K562 (cell line): ENCODE measurements at regions not wholly inside any gene's neighbourhood (a gene's known extent, or its start where the extent isn't known, plus 50 kb on each side); places are given as distances from the start of the nearest gene placed in this dataset.

ENCODE experiments used
- ATAC-seq: fragments of 200-7000 bp; cut with Tn5 transposase; 3 replicates; pipeline ENCODE4 v1.9.1; 2020; ENCODE audit warnings: moderate library complexity
- BruUV-seq: library from RNA; stranded (reverse); fragments of 400-500 nt; replicated peaks from 2 replicates; lab custom pipeline; 2021; lab: Mats Ljungman, UMichigan
- CTCF ChIA-PET: fragments of 300-600 bp; formaldehyde crosslinking; extraction: SDS; loops from one replicate; lab custom pipeline; 2021; ENCODE audit warnings: low intra/inter-chr PET ratio; lab: Yijun Ruan, JAX
- POLR2A ChIA-PET: fragments of 300-600, 350-650 bp; sonication (Branson Sonifier 250); formaldehyde crosslinking; extraction: SDS; loops from one replicate; lab custom pipeline; 2021; ENCODE audit warnings: antibody characterized with exemption, inconsistent platforms; lab: Yijun Ruan, JAX
- DNase-seq, 4 experiments: peaks; one replicate each; pipeline versions ENCODE4 v3.0.0 to v3.0.0-alpha.2; 2011 to 2018; ENCODE audit warnings: low spot score in 3 of 4, mixed read lengths in 3 of 4; ENCODE audit errors: extremely low read depth in 1 of 4
- FAIRE-seq: peaks from 2 replicates; lab custom pipeline; 2011; peaks lifted over from hg19 to GRCh38; lab: Jason Lieb, UNC
- H2AFZ ChIP-seq: 2 replicates; pipeline ENCODE4 v1.6.0; 2011; ENCODE audit warnings: low read depth, low read length, control low read depth, inconsistent platforms
- H3K27ac ChIP-seq: fragments of 200-600 bp; 3 replicates; pipeline ENCODE4 v1.8.0; 2011; ENCODE audit warnings: low read depth, mild to moderate bottlenecking, control low read depth, inconsistent platforms, low read length, moderate library complexity, mixed read lengths; ENCODE audit errors: extremely low read depth
- H3K27me3 ChIP-seq, 2 experiments: fragments of 300-600 bp in 1 of 2; 2 replicates in 1 of 2; 3 replicates in 1 of 2; pipeline versions ENCODE4 v1.6.0 to v1.8.0; 2011; ENCODE audit warnings: inconsistent platforms in 2 of 2, low read length in 2 of 2, mild to moderate bottlenecking in 1 of 2, mixed read lengths in 1 of 2, moderate library complexity in 1 of 2; ENCODE audit not compliant: control insufficient read depth in 2 of 2, insufficient read depth in 2 of 2
- H3K36me3 ChIP-seq: fragments of 300-600 bp; 3 replicates; pipeline ENCODE4 v1.8.0; 2011; ENCODE audit warnings: mild to moderate bottlenecking, low read length, inconsistent platforms; ENCODE audit not compliant: control insufficient read depth, insufficient read depth
- H3K4me1 ChIP-seq, 2 experiments: fragments of 200-600 bp in 1 of 2; replicated peaks in 1 of 2; 2 replicates in 1 of 2; 3 replicates in 1 of 2; pipeline versions ENCODE4 v1.5.1 to v1.8.0; 2011; ENCODE audit warnings: inconsistent platforms in 2 of 2, low read length in 2 of 2, mild to moderate bottlenecking in 1 of 2, mixed read lengths in 1 of 2, moderate library complexity in 1 of 2; ENCODE audit not compliant: control insufficient read depth in 2 of 2, insufficient read depth in 2 of 2
- H3K4me2 ChIP-seq: 2 replicates; pipeline ENCODE4 v1.6.1; 2011; ENCODE audit warnings: low read length, control low read depth, inconsistent platforms, mixed read lengths; ENCODE audit not compliant: insufficient read depth
- H3K4me3 ChIP-seq: fragments of 200-600 bp; sonication (generic), shearing (Covaris generic); 2 replicates; pipeline ENCODE4 v1.5.1; 2016; ENCODE audit warnings: control low read depth, inconsistent platforms
- H3K79me2 ChIP-seq: fragments of 200-600 bp; 3 replicates; pipeline ENCODE4 v1.8.0; 2011; ENCODE audit warnings: low read length, inconsistent platforms; ENCODE audit not compliant: control insufficient read depth, insufficient read depth
- H3K9ac ChIP-seq, 2 experiments: 2 replicates each; pipeline versions ENCODE4 v1.6.0 to v1.6.1; 2011; ENCODE audit warnings: low read depth in 2 of 2, low read length in 2 of 2, control low read depth in 1 of 2, inconsistent platforms in 1 of 2, mild to moderate bottlenecking in 1 of 2, mixed read lengths in 1 of 2; ENCODE audit not compliant: insufficient read depth in 1 of 2
- H3K9me1 ChIP-seq: one replicate; pipeline ENCODE4 v1.6.0; 2011; ENCODE audit warnings: inconsistent platforms, mild to moderate bottlenecking, low read length, moderate library complexity; ENCODE audit not compliant: control insufficient read depth, insufficient read depth
- H3K9me3 ChIP-seq: replicated peaks from 2 replicates; pipeline ENCODE4 v1.5.1; 2011; ENCODE audit warnings: low read depth, low read length, inconsistent platforms; ENCODE audit not compliant: control insufficient read depth, insufficient read depth
- H4K20me1 ChIP-seq: replicated peaks from 2 replicates; pipeline ENCODE4 v1.6.1; 2011; ENCODE audit warnings: low read length, inconsistent platforms, mixed read lengths; ENCODE audit not compliant: control insufficient read depth, insufficient read depth
- AFF1 ChIP-seq, 2 experiments: fragments of 450-650 bp; IDR thresholded peaks; 2 replicates each; pipeline ENCODE4 v1.6.1; 2018; ENCODE audit warnings: mild to moderate bottlenecking in 2 of 2, low read depth in 1 of 2; ENCODE audit not compliant: partially characterized antibody in 2 of 2
- CBFA2T2 ChIP-seq: fragments of 450-650 bp; conservative IDR thresholded peaks from 2 replicates; pipeline ENCODE4 v1.6.1; 2017; ENCODE audit warnings: mild to moderate bottlenecking
- CBFA2T3 ChIP-seq: fragments of 450-650 bp; IDR thresholded peaks from 2 replicates; pipeline ENCODE4 v1.6.1; 2017
- DLX4 ChIP-seq: fragments of 250-450 bp; sonication (Bioruptor Pico); IDR thresholded peaks from 2 replicates; pipeline ENCODE4 v1.6.1; 2021; ENCODE audit warnings: mild to moderate bottlenecking
- E2F8 ChIP-seq: fragments of 450-650 bp; IDR thresholded peaks from 2 replicates; pipeline ENCODE4 v1.7.1; 2018; ENCODE audit warnings: mild to moderate bottlenecking, low read depth; ENCODE audit not compliant: partially characterized antibody
- EP400 ChIP-seq: fragments of 450-650 bp; IDR thresholded peaks from 2 replicates; pipeline ENCODE4 v1.6.1; 2017; ENCODE audit warnings: antibody characterized with exemption, mild to moderate bottlenecking, moderate library complexity
- MAFG ChIP-seq: fragments of 450-650 bp; conservative IDR thresholded peaks from 2 replicates; pipeline ENCODE4 v1.6.1; 2016; ENCODE audit warnings: missing genetic modification characterization, missing compliant biosample characterization
- NR1H2 ChIP-seq: sonication (generic); formaldehyde crosslinking; IDR thresholded peaks from 2 replicates; pipeline ENCODE4 v1.4.0; 2020; ENCODE audit warnings: mild to moderate bottlenecking, missing genetic modification reagents
- TFAM ChIP-seq: fragments of 250-450 bp; sonication (Bioruptor Pico); conservative IDR thresholded peaks from 2 replicates; pipeline ENCODE4 v1.5.0; 2021; ENCODE audit warnings: mild to moderate bottlenecking, moderate library complexity
- TOE1 ChIP-seq, 2 experiments: fragments of 450-650 bp in 1 of 2; sonication (generic) in 1 of 2; formaldehyde crosslinking in 1 of 2; IDR thresholded peaks; 2 replicates each; pipeline versions ENCODE4 v1.7.1 to v1.8.0; 2016 to 2022; ENCODE audit warnings: borderline replicate concordance in 2 of 2, mild to moderate bottlenecking in 2 of 2, antibody characterized with exemption in 1 of 2, inconsistent platforms in 1 of 2, low read depth in 1 of 2, missing genetic modification reagents in 1 of 2, moderate library complexity in 1 of 2
- TSHZ1 ChIP-seq: fragments of 250-450 bp; sonication (Bioruptor Pico); IDR thresholded peaks from 2 replicates; pipeline ENCODE4 v1.4.0; 2020; ENCODE audit warnings: mild to moderate bottlenecking, moderate library complexity
- WGBS: fragments of 100-300 bp; shearing (Covaris generic); methylation state at CpG from one replicate; pipeline ENCODE4 v1.1.6; 2016; ENCODE audit warnings: low coverage, mixed read lengths; ENCODE audit not compliant: insufficient coverage; ENCODE audit errors: missing lambda C conversion rate; 5-methylcytosine and 5-hydroxymethylcytosine counted together
- in situ Hi-C: fragments of 300-500 bp; cut with MboI; formaldehyde crosslinking; loops from 4 replicates; pipeline ENCODE4 v1.15.0; 2018; ENCODE audit warnings: inconsistent platforms, mixed read lengths
- intact Hi-C: fragments of 100-400 bp; cut with micrococcal nuclease; formaldehyde crosslinking; loops from 2 replicates; pipeline ENCODE4 v1.14.2; 2022

GRCh38 chr17:54439816-54440215 is 460.8 kb upstream of the TOM1L1 start:
- FAIRE-seq (no peak), ATAC-seq (no peak), DNase-seq (no peak)
- Histone ChIP-seq H3K27ac (no peak overlapping the region), H3K9me3 (no peaks in the 10 kb centered on the region), H3K79me2 (no peaks in the 10 kb centered on the region), H3K27me3 (no peaks in the 10 kb centered on the region), H2AFZ (no peak overlapping the region), H3K4me1 (no peaks in the 10 kb centered on the region), H3K9ac (no peak overlapping the region), H4K20me1 (no peaks in the 10 kb centered on the region), H3K4me2 (no peak overlapping the region), H3K4me3 (no peak overlapping the region), H3K36me3 (no peaks in the 10 kb centered on the region), H3K9me1 (no peaks in the 10 kb centered on the region)
- TF ChIP-seq CBFA2T2 (no peak), E2F8 (no peak), CBFA2T3 (no peak), TFAM (CRISPR knock-in tag) (no peak), AFF1 (IDR thresholded peaks at IDR 0.05; ENCODE audit: low read depth in 1 of 2, partially characterized antibody in 2 of 2) (no peak), DLX4 (no peak), TSHZ1 (CRISPR knock-in tag) (no peak), NR1H2 (CRISPR knock-in tag) (no peak), MAFG (tag) (no peak), EP400 (no peak), TOE1 (IDR thresholded peaks at IDR 0.05; ENCODE audit: borderline replicate concordance) (no peak), TOE1 (CRISPR knock-in tag; IDR thresholded peaks at IDR 0.05; ENCODE audit: borderline replicate concordance, low read depth) (no peak)
- intact Hi-C loops = no loop called here
- ChIA-PET POLR2A (no interaction called here), CTCF (no interaction called here)
- BruUV-seq = no TSS peak
- in situ Hi-C loops = no loop called here
- WGBS = under 1% methylated on average over 7 of the region's 7 CpGs
